ENCODE measurements at regions not wholly inside any gene's neighbourhood (a gene's known extent, or its start where the extent isn't known, plus 50 kb on each side); places are given as distances from the start of the nearest gene placed in this dataset.

- Histone ChIP-seq H2BK15ac (ENCODE audit: low read length) (no peak overlapping the region), H3K9ac (ENCODE audit: low read depth, low read length, poor library complexity) (no peak overlapping the region), H4K8ac (ENCODE audit: low read depth, low read length) (no peak overlapping the region), H3K9me3 (replicated peaks in 1 of 2; ENCODE audit: control insufficient read depth in 2 of 2, insufficient read depth in 1 of 2, low read depth in 1 of 2, low read length in 2 of 2) (no peaks in the 10 kb centered on the region), H3K14ac (ENCODE audit: low read length) (no peak overlapping the region), H2BK5ac (ENCODE audit: low read length) (no peak overlapping the region), H3K4me1 (ENCODE audit: control insufficient read depth in 2 of 2, insufficient read depth in 1 of 2, low read depth in 1 of 2, low read length in 2 of 2) (no peaks in the 10 kb centered on the region), H2BK12ac (ENCODE audit: low read length) (no peak overlapping the region), H3K27ac (replicated peaks; ENCODE audit: low read length) (no peak overlapping the region), H3K4me2 (ENCODE audit: insufficient read depth, low read length, poor library complexity, severe bottlenecking) (no peak overlapping the region), H3K18ac (ENCODE audit: low read length) (no peak overlapping the region), H3K36me3 (replicated peaks in 1 of 2; ENCODE audit: control insufficient read depth in 2 of 2, insufficient read depth in 2 of 2, low read length in 2 of 2) (no peaks in the 10 kb centered on the region), H3K23ac (ENCODE audit: low read depth, low read length, poor library complexity) (no peak overlapping the region), H3K27me3 (ENCODE audit: control insufficient read depth in 3 of 3, insufficient read depth in 3 of 3, low read depth in 1 of 3, low read length in 3 of 3) (no peaks in the 10 kb centered on the region), H4K91ac (ENCODE audit: low read depth, low read length, poor library complexity) (no peak overlapping the region), H3K4me3 (ENCODE audit: low read length in 2 of 2) (no peak overlapping the region), H3K79me1 (ENCODE audit: low read depth, low read length) (no peaks in the 10 kb centered on the region), H2AK5ac (ENCODE audit: low read depth, low read length) (no peak overlapping the region), H2BK120ac (ENCODE audit: low read depth, low read length) (no peak overlapping the region), H3K4ac (ENCODE audit: low read length) (no peak overlapping the region), H2AFZ (ENCODE audit: low read length) (no peak overlapping the region)
- no peak for DNase-seq (ENCODE audit: low spot score)
These were observed 490.1 kb upstream of the ARRDC4 start for GRCh38 chr15:97470417-97470816.

- no peak overlapping the region for H2AK5ac ChIP-seq (ENCODE audit: low read depth, low read length)
- WGBS, 2 donors (ENCODE audit: extremely low coverage in 2 of 2, insufficient read length in 2 of 2, insufficient replicate concordance in 1 of 2), result no CpG with 5 or more reads among the region's 1 CpG
- no peak for DNase-seq (ENCODE audit: low spot score)
These were observed 486.9 kb upstream of the ARRDC4 start for GRCh38 chr15:97473627-97474026.

GRCh38 chr15:97479957-97480356 lies 480.5 kb upstream of the ARRDC4 start:
- Histone ChIP-seq H2AFZ (ENCODE audit: low read length) (no peak overlapping the region), H3K79me1 (ENCODE audit: low read depth, low read length) (no peaks in the 10 kb centered on the region), H2AK5ac (ENCODE audit: low read depth, low read length) (no peak overlapping the region), H2BK120ac (ENCODE audit: low read depth, low read length) (no peak overlapping the region), H3K4me1 (ENCODE audit: control insufficient read depth in 2 of 2, insufficient read depth in 1 of 2, low read depth in 1 of 2, low read length in 2 of 2) (no peaks in the 10 kb centered on the region), H3K14ac (ENCODE audit: low read length) (no peak overlapping the region), H4K8ac (ENCODE audit: low read depth, low read length) (no peak overlapping the region), H3K36me3 (replicated peaks in 1 of 2; ENCODE audit: control insufficient read depth in 2 of 2, insufficient read depth in 2 of 2, low read length in 2 of 2) (no peaks in the 10 kb centered on the region), H3K4ac (ENCODE audit: low read length) (no peak overlapping the region), H3K4me3 (ENCODE audit: low read length in 2 of 2) (no peak overlapping the region), H3K9ac (ENCODE audit: low read depth, low read length, poor library complexity) (no peak overlapping the region), H3K4me2 (ENCODE audit: insufficient read depth, low read length, poor library complexity, severe bottlenecking) (no peak overlapping the region), H2BK12ac (ENCODE audit: low read length) (no peak overlapping the region), H2BK15ac (ENCODE audit: low read length) (no peak overlapping the region), H3K27me3 (ENCODE audit: control insufficient read depth in 3 of 3, insufficient read depth in 3 of 3, low read depth in 1 of 3, low read length in 3 of 3) (no peaks in the 10 kb centered on the region), H2BK5ac (ENCODE audit: low read length) (no peak overlapping the region), H3K9me3 (replicated peaks in 1 of 2; ENCODE audit: control insufficient read depth in 2 of 2, insufficient read depth in 1 of 2, low read depth in 1 of 2, low read length in 2 of 2) (no peaks in the 10 kb centered on the region), H3K18ac (ENCODE audit: low read length) (no peak overlapping the region), H3K27ac (replicated peaks; ENCODE audit: low read length) (no peak overlapping the region), H4K91ac (ENCODE audit: low read depth, low read length, poor library complexity) (no peak overlapping the region), H3K23ac (ENCODE audit: low read depth, low read length, poor library complexity) (no peak overlapping the region)
- no peak for DNase-seq (ENCODE audit: low spot score)
- WGBS, 2 donors (ENCODE audit: extremely low coverage in 2 of 2, insufficient read length in 2 of 2, insufficient replicate concordance in 1 of 2), result no CpG with 5 or more reads among the region's 3 CpGs

More at GRCh38 chr15:97473627-97474026, 486.9 kb upstream of the ARRDC4 start:
- no peaks in the 10 kb centered on the region for H3K36me3 ChIP-seq (replicated peaks in 1 of 2; ENCODE audit: control insufficient read depth in 2 of 2, insufficient read depth in 2 of 2, low read length in 2 of 2)
- no peaks in the 10 kb centered on the region for H3K27me3 ChIP-seq (ENCODE audit: control insufficient read depth in 3 of 3, insufficient read depth in 3 of 3, low read depth in 1 of 3, low read length in 3 of 3)
- H3K18ac ChIP-seq (ENCODE audit: low read length), result no peak overlapping the region
- H3K14ac ChIP-seq (ENCODE audit: low read length), result no peak overlapping the region
- H3K4me3 ChIP-seq (ENCODE audit: low read length in 2 of 2), result no peak overlapping the region
- no peaks in the 10 kb centered on the region for H3K79me1 ChIP-seq (ENCODE audit: low read depth, low read length)
- H3K23ac ChIP-seq (ENCODE audit: low read depth, low read length, poor library complexity), result no peak overlapping the region
- H3K4ac ChIP-seq (ENCODE audit: low read length), result no peak overlapping the region
- H2AFZ ChIP-seq (ENCODE audit: low read length), result no peak overlapping the region
- no peak overlapping the region for H4K91ac ChIP-seq (ENCODE audit: low read depth, low read length, poor library complexity)
- no peak overlapping the region for H2BK120ac ChIP-seq (ENCODE audit: low read depth, low read length)
- H2BK15ac ChIP-seq (ENCODE audit: low read length), result no peak overlapping the region
- H3K27ac ChIP-seq (replicated peaks; ENCODE audit: low read length), result no peak overlapping the region
- no peaks in the 10 kb centered on the region for H3K9me3 ChIP-seq (replicated peaks in 1 of 2; ENCODE audit: control insufficient read depth in 2 of 2, insufficient read depth in 1 of 2, low read depth in 1 of 2, low read length in 2 of 2)
- no peak overlapping the region for H3K9ac ChIP-seq (ENCODE audit: low read depth, low read length, poor library complexity)
- H2BK5ac ChIP-seq (ENCODE audit: low read length), result no peak overlapping the region
- H3K4me2 ChIP-seq (ENCODE audit: insufficient read depth, low read length, poor library complexity, severe bottlenecking), result no peak overlapping the region
- no peaks in the 10 kb centered on the region for H3K4me1 ChIP-seq (ENCODE audit: control insufficient read depth in 2 of 2, insufficient read depth in 1 of 2, low read depth in 1 of 2, low read length in 2 of 2)
- H2BK12ac ChIP-seq (ENCODE audit: low read length), result no peak overlapping the region
- H4K8ac ChIP-seq (ENCODE audit: low read depth, low read length), result no peak overlapping the region

- no peak overlapping the region for H3K14ac ChIP-seq (ENCODE audit: low read length)
- H3K27ac ChIP-seq (replicated peaks; ENCODE audit: low read length), result no peak overlapping the region
- H3K4me2 ChIP-seq (ENCODE audit: insufficient read depth, low read length, poor library complexity, severe bottlenecking), result no peak overlapping the region
- no peaks in the 10 kb centered on the region for H3K4me1 ChIP-seq (ENCODE audit: control insufficient read depth in 2 of 2, insufficient read depth in 1 of 2, low read depth in 1 of 2, low read length in 2 of 2)
- no peak overlapping the region for H3K4me3 ChIP-seq (ENCODE audit: low read length in 2 of 2)
- no peak overlapping the region for H3K9ac ChIP-seq (ENCODE audit: low read depth, low read length, poor library complexity)
- no peak overlapping the region for H4K91ac ChIP-seq (ENCODE audit: low read depth, low read length, poor library complexity)
- H3K9me3 ChIP-seq (replicated peaks in 1 of 2; ENCODE audit: control insufficient read depth in 2 of 2, insufficient read depth in 1 of 2, low read depth in 1 of 2, low read length in 2 of 2), result no peaks in the 10 kb centered on the region
- H3K4ac ChIP-seq (ENCODE audit: low read length), result no peak overlapping the region
- no peak overlapping the region for H3K18ac ChIP-seq (ENCODE audit: low read length)
- H2BK15ac ChIP-seq (ENCODE audit: low read length), result no peak overlapping the region
- no peaks in the 10 kb centered on the region for H3K79me1 ChIP-seq (ENCODE audit: low read depth, low read length)
- H2AFZ ChIP-seq (ENCODE audit: low read length), result no peak overlapping the region
- no peak overlapping the region for H3K23ac ChIP-seq (ENCODE audit: low read depth, low read length, poor library complexity)
- no peak overlapping the region for H2BK5ac ChIP-seq (ENCODE audit: low read length)
- H3K36me3 ChIP-seq (replicated peaks in 1 of 2; ENCODE audit: control insufficient read depth in 2 of 2, insufficient read depth in 2 of 2, low read length in 2 of 2), result no peaks in the 10 kb centered on the region
- no peak overlapping the region for H2BK120ac ChIP-seq (ENCODE audit: low read depth, low read length)
- no peaks in the 10 kb centered on the region for H3K27me3 ChIP-seq (ENCODE audit: control insufficient read depth in 3 of 3, insufficient read depth in 3 of 3, low read depth in 1 of 3, low read length in 3 of 3)
- no CpG with 5 or more reads among the region's 3 CpGs for WGBS, 2 donors (ENCODE audit: extremely low coverage in 2 of 2, insufficient read length in 2 of 2, insufficient replicate concordance in 1 of 2)
- DNase-seq (ENCODE audit: low spot score), result no peak
- no peak overlapping the region for H4K8ac ChIP-seq (ENCODE audit: low read depth, low read length)
- H2AK5ac ChIP-seq (ENCODE audit: low read depth, low read length), result no peak overlapping the region
- no peak overlapping the region for H2BK12ac ChIP-seq (ENCODE audit: low read length)
These were observed 478.0 kb upstream of the ARRDC4 start for GRCh38 chr15:97482521-97482920.
